ENCODE measurements at regions not wholly inside any gene's neighbourhood (a gene's known extent, or its start where the extent isn't known, plus 50 kb on each side); places are given as distances from the start of the nearest gene placed in this dataset.
A peak's percentile ranks its signal among the peaks of the same experiment; 100 is the strongest.

DNA sequence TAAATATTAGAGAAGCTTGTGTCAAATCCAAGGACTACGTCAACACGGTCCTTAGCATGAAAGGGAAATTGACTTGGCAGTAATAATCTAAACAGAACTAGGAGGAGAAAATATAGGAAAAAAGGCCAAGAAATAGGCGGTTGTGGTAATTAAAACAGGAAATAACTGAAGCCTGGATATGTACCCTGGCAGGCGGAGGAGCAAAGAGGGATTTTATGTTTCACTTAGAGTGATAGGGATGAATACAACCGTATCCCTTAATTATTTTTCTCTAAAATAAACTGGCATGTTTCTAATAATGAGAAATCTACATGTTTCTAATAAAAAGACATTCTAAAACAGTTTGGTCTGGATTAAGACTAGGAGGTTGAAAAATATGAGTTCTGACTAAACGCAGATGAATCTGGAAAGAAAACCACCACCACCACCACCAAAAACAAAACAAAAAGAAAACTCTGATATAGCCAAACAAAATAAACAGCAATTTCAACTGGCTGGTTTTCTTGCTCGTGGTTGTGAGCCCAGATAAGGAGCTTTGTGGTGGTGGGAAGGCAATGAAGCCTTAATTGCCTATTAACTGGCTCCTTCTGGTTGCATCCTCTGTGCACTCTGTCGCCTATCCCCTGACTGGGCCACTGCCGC lies 334.2 kb upstream of the SNX7 start:
- DNase-seq (ENCODE audit: low spot score in 2 of 2, unreplicated experiment in 2 of 2) = no peak
- H3K4me1 Mint-ChIP-seq = peaks cover 27% of the 10 kb centered on the region
- no peak overlapping the region for H3K27ac Mint-ChIP-seq

DNA sequence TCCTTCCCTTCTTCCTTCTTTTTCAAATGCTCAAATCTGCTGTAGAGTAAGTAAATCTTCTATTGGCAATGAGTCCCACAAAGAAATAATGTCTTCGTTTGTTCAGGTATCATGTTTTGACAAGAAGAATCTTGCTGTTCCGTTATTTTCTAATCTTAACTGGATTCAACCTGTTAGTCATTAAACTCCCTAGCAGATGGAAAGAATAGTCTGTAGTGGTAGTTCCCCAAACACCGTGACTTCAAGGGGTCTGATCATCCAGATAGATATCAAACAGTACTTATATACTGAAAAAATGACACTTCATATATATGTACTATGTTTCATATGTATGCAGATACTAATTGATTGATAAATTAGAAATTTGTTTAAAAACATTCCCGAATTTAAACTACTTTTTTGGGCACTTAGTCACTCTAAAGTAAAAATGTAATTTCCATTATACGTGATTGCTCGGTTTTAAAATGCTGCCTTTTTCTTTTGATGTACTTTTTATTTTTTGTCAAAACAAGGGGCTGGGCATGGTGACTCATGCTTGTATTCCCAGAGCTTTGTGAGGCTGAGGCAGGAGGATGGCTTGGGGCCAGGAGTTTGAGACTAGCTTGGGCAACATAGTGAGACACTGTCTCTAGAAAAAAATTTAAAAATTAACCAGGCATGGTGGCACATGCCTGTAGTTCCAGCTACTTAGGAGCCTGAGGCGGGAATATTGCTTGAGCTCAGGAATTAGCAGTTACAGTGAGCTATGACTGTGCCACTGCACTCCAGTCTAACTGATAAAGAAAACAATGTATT lies 335.7 kb upstream of the SNX7 start:
- Mint-ChIP-seq H3K36me3 (no peaks in the 10 kb centered on the region), H3K27me3 (ENCODE audit: low read depth) (no peaks in the 10 kb centered on the region), H3K4me3 (no peak overlapping the region), H3K4me1 (peaks cover 17% of the 10 kb centered on the region), H3K9me3 (peaks cover 9% of the 10 kb centered on the region), H3K27ac (no peak overlapping the region)
- no peak for DNase-seq (ENCODE audit: low spot score in 2 of 2, unreplicated experiment in 2 of 2)
- TF ChIP-seq, protein P1, sequence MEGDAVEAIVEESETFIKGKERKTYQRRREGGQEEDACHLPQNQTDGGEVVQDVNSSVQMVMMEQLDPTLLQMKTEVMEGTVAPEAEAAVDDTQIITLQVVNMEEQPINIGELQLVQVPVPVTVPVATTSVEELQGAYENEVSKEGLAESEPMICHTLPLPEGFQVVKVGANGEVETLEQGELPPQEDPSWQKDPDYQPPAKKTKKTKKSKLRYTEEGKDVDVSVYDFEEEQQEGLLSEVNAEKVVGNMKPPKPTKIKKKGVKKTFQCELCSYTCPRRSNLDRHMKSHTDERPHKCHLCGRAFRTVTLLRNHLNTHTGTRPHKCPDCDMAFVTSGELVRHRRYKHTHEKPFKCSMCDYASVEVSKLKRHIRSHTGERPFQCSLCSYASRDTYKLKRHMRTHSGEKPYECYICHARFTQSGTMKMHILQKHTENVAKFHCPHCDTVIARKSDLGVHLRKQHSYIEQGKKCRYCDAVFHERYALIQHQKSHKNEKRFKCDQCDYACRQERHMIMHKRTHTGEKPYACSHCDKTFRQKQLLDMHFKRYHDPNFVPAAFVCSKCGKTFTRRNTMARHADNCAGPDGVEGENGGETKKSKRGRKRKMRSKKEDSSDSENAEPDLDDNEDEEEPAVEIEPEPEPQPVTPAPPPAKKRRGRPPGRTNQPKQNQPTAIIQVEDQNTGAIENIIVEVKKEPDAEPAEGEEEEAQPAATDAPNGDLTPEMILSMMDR (IDR thresholded peaks at IDR 0.05; ENCODE audit: unreplicated experiment) = no peak

More for the DNA sequence above, 334.2 kb upstream of the SNX7 start:
- Mint-ChIP-seq H3K9me3 (no peaks in the 10 kb centered on the region), H3K4me3 (no peak overlapping the region), H3K36me3 (no peaks in the 10 kb centered on the region), H3K27me3 (ENCODE audit: low read depth) (no peaks in the 10 kb centered on the region)
- TF ChIP-seq, protein P1 (IDR thresholded peaks at IDR 0.05; ENCODE audit: unreplicated experiment) = no peak

DNA sequence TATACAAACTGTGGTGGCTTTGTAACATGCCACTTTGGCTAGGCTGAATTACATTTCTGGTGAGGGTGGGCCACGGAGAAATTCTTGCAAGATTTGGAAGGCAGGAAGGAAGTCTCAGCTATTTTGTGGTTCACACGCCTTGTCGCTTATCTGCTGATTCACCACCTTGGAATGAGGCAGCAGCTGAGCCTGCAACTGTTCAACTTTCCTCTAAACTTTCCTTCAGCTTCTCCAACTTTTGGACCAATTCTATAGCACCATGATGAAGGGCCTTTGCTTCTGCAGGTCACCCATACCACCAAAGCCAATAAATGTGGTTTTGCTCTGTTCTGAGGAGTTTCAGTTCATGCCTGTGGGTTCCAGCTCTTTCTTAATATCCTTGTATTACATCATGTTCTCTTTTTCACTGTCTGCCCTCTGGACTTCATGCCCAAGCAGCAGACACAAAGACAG lies 337.6 kb upstream of the SNX7 start:
- TF ChIP-seq, protein P1 (IDR thresholded peaks at IDR 0.05; ENCODE audit: unreplicated experiment) = no peak
- Mint-ChIP-seq H3K9me3 (peaks cover 19% of the 10 kb centered on the region), H3K4me1 (peaks cover 15% of the 10 kb centered on the region), H3K27me3 (ENCODE audit: low read depth) (no peaks in the 10 kb centered on the region), H3K36me3 (no peaks in the 10 kb centered on the region), H3K4me3 (no peak overlapping the region), H3K27ac (peak overlapping the region; percentile 38)
- no peak for DNase-seq (ENCODE audit: low spot score in 2 of 2, unreplicated experiment in 2 of 2)

DNA sequence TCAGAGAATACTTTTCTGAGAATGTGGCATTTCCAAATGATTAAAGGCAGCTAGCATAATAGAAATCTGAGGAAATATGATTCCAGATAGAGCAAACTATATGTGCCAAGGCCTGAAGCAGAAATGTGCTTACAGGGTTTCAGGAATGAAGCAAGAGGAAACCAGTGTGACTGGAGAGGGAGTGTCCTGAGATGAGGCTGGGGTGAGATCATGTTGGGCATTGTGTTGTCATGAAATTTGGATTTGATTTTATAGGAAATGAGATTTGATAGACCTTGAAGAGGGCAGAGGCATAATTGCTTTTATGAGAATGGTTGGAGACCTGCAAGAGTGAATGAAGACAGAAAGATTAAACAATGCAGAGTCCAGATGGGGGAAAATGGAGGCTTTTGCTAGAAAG lies 338.1 kb upstream of the SNX7 start:
- H3K27me3 Mint-ChIP-seq (ENCODE audit: low read depth) = no peaks in the 10 kb centered on the region
- H3K9me3 Mint-ChIP-seq = peaks cover 20% of the 10 kb centered on the region
- DNase-seq (ENCODE audit: low spot score in 2 of 2, unreplicated experiment in 2 of 2) = no peak
- H3K27ac Mint-ChIP-seq = peak overlapping the region; percentile 32
- H3K4me1 Mint-ChIP-seq = peaks cover 15% of the 10 kb centered on the region
- TF ChIP-seq, protein P1 (IDR thresholded peaks at IDR 0.05; ENCODE audit: unreplicated experiment) = no peak
- no peaks in the 10 kb centered on the region for H3K36me3 Mint-ChIP-seq
- no peak overlapping the region for H3K4me3 Mint-ChIP-seq

DNA sequence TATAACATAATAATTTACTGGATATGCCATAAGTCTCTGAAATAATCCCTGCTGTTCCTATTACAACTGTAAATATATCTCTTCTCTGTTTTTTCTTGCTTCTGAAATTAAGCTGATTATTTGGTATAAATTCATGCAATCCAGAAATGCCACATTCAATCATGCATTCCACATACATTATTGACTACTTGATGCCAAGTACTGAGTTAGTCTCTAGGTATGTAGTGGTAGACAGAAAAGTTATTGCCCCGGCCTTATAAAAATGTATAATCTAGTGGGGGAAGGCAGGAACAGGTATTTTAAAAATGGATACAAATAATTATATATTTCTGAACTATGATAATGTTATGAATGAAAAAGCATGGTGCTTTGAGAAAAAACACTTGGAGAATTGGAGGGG lies 338.6 kb upstream of the SNX7 start:
- Mint-ChIP-seq H3K27me3 (ENCODE audit: low read depth) (no peaks in the 10 kb centered on the region), H3K36me3 (no peaks in the 10 kb centered on the region), H3K4me3 (no peak overlapping the region), H3K9me3 (peaks cover 20% of the 10 kb centered on the region), H3K27ac (no peak overlapping the region), H3K4me1 (peaks cover 15% of the 10 kb centered on the region)
- TF ChIP-seq, protein P1 (IDR thresholded peaks at IDR 0.05; ENCODE audit: unreplicated experiment) = no peak
- DNase-seq (ENCODE audit: low spot score in 2 of 2, unreplicated experiment in 2 of 2) = no peak

Data from mesothelial cell of epicardium (in vitro differentiated cells).